ENCODE measurements at regions not wholly inside any gene's neighbourhood (a gene's known extent, or its start where the extent isn't known, plus 50 kb on each side); places are given as distances from the start of the nearest gene placed in this dataset.

DNA sequence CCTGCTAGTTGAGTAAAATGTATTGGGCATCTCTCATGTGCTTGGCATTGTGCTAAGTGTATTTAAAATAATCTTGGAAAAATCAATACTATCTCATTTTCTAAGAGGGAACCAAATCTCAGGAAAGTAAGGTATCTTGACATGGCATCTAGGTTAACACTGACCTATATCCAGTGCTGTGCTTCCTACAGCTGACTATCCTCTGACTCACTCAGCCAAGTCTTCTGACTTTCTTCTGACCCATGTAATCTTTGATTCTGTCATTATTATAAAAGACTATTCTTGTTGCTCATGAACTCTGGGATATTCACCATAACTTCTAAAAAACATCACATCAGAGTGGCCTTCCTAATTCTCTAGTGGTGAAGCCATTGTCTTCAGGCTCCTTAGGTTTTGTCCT, 304.1 kb upstream of the TENM4 start:
- DNase-seq (ENCODE audit: low read depth), result no peak
- no peak overlapping the region for H3K4me3 ChIP-seq (ENCODE audit: low read length)
- TF ChIP-seq, protein P1, sequence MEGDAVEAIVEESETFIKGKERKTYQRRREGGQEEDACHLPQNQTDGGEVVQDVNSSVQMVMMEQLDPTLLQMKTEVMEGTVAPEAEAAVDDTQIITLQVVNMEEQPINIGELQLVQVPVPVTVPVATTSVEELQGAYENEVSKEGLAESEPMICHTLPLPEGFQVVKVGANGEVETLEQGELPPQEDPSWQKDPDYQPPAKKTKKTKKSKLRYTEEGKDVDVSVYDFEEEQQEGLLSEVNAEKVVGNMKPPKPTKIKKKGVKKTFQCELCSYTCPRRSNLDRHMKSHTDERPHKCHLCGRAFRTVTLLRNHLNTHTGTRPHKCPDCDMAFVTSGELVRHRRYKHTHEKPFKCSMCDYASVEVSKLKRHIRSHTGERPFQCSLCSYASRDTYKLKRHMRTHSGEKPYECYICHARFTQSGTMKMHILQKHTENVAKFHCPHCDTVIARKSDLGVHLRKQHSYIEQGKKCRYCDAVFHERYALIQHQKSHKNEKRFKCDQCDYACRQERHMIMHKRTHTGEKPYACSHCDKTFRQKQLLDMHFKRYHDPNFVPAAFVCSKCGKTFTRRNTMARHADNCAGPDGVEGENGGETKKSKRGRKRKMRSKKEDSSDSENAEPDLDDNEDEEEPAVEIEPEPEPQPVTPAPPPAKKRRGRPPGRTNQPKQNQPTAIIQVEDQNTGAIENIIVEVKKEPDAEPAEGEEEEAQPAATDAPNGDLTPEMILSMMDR (conservative IDR thresholded peaks at IDR 0.05; ENCODE audit: low read length), result no peak

DNA sequence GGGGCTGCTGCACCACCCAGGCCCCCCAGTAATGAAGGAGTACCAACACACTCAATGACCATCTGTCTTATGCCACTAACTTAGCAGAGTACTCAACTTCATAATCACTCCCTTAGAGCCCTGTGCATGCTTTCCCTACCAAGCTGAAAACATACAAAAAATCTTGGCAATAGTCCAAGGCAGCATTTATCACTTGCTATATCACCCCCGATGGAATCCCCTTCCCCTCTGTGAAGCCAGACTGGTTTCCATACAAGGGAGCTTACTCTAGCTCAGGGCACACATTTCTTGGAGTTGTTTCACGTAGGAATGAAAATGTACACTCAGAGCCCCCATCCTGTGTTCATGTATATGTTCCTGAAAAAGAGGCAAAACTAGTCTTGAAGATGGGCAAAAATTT, 301.3 kb upstream of the TENM4 start:
- no peak overlapping the region for H3K4me3 ChIP-seq (ENCODE audit: low read length)
- no peak for DNase-seq (ENCODE audit: low read depth)
- TF ChIP-seq, protein P1 (conservative IDR thresholded peaks at IDR 0.05; ENCODE audit: low read length), result no peak

DNA sequence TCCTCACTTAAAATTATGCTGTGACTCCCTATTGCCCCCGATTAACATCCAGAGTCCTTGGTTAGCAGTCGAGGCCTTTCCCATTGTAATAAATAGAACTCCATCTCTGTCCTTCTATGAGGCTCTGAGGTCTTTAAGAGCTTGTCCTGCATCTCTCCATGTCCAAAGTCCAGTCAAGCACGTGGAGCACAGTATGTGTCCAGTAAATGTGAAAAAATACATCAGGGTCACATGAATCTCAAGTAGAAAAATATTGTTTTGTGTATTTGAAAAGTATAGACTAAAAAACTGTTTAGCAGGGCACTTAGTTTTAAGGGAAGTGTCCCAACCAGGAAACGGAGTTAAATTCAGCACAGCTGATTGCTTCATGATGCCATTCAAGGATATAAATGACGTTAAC, 298.8 kb upstream of the TENM4 start:
- TF ChIP-seq, protein P1 (conservative IDR thresholded peaks at IDR 0.05; ENCODE audit: low read length), result no peak
- DNase-seq (ENCODE audit: low read depth), result no peak
- H3K4me3 ChIP-seq (ENCODE audit: low read length), result no peak overlapping the region

DNA sequence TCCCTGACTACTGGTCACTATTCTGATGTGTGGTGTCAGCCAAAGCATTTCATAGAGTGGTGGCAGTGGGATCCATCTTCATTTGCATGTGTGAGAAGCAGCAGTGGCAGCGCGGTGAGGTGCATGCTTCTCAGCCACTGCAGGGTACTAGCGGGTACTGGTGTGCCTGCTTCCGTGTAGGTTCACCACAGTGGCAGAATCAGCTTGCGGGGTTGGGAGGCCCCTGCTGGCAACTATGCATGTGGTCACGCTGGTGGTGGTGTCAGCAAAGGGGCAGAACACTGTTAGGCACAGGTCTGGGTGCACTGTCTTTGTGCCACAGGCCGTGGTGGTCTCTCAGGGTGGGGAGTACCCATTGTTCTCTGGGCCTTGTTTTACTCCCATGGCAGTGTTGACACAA, 286.4 kb upstream of the TENM4 start:
- no peak overlapping the region for H3K4me3 ChIP-seq (ENCODE audit: low read length)
- no peak for DNase-seq (ENCODE audit: low read depth)
- TF ChIP-seq, protein P1 (conservative IDR thresholded peaks at IDR 0.05; ENCODE audit: low read length), result no peak

DNA sequence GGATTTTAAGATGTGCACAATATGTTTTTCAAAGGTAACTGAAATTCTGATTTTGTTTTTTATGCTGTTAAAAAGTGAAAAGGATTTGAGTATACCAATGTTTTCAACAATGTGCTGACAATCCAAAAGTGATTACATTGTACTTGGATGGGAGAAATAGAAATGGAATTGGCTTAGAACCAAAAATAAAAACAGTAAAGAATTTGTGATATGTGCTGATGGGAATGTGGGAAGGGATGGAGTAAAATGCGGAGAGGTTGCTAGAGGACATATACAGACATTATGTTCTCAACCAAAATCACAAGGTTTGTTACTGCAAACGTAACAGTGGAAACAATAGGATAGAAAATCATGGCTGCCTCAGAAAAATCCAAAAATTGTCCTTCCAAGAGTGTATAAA, 279.3 kb upstream of the TENM4 start:
- H3K4me3 ChIP-seq (ENCODE audit: low read length), result no peak overlapping the region
- TF ChIP-seq, protein P1 (conservative IDR thresholded peaks at IDR 0.05; ENCODE audit: low read length), result no peak
- DNase-seq (ENCODE audit: low read depth), result no peak

DNA sequence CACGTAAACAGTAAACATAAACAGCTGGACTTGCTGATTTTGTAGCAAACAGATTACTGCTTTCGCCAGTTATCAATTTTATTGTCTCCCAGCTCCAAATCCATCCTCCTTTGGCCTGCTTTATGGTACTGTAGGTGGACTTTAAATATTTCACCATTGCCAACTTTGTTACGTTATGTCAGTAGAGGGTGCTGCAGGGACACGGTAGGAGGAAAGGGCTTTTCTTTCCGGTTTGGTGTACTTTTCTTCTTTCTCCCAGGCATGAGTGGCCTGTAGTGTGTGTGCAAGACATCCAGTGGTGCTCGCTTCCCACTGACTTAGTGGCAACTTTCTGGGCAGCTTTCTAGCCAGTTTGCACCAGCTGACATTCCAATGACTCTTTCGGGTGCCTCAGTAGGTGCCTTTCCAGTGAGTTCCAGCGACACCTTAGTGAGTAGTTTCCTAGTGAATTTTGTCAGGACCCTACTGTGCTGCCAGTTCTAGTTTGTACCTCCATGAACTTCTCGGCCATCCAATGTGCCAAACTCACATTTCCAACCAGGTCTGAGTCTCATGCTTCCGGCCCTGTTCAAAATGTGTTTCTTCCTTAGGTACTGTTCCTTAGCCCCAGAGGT, 267.6 kb upstream of the TENM4 start:
- H3K4me3 ChIP-seq (ENCODE audit: low read length), result no peak overlapping the region
- DNase-seq (ENCODE audit: low read depth), result peak; percentile 26
- TF ChIP-seq, protein P1 (conservative IDR thresholded peaks at IDR 0.05; ENCODE audit: low read length), result peak; percentile 52

DNA sequence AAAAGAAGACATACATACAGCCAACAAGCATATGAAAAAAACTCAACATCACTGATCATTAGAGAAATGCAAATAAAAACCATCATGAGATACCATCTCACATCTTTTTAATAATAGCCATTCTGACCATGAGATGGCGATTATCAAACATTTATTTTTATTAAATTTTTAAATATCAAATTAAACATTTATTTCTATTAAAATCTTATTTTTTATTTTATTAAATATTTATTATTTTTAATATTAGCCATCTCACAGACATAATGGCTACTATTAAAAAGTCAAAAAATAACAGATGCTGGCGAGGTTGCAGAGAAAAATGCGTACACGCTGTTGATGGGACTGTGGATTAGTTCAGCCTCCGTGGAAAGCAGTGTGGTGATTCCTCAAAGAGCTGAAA, 264.8 kb upstream of the TENM4 start:
- no peak overlapping the region for H3K4me3 ChIP-seq (ENCODE audit: low read length)
- TF ChIP-seq, protein P1 (conservative IDR thresholded peaks at IDR 0.05; ENCODE audit: low read length), result no peak
- DNase-seq (ENCODE audit: low read depth), result no peak
